ENCODE measurements at regions not wholly inside any gene's neighbourhood (a gene's known extent, or its start where the extent isn't known, plus 50 kb on each side); places are given as distances from the start of the nearest gene placed in this dataset.

DNA sequence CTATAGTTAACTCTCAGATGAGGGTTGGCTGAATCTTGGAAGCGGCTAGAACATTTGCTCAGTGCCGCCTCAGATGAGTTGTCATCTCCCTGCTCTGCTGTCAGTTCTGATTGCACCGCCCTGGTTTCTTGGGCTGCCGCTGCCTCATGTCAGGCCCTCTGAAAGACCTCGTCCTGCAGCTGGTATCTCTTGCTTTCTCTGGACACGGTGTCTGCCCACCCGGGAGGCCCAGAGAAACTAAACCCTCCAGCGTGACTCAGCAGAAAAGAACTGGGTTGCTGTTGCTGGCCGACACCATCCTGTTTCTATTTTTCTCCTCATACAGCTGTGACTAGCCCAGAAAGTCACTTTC lies 355.4 kb downstream of the CD83 start:
- H3K27ac ChIP-seq (ENCODE audit: low read length), result no peak overlapping the region
- H3K36me3 ChIP-seq (ENCODE audit: control insufficient read depth, insufficient read depth, low read length), result no peaks in the 10 kb centered on the region
- BruUV-seq (replicated peaks), result no TSS peak
- in situ Hi-C loops (cut with HindIII; ENCODE audit: low pct_unique_long_range_greater_than_20kb, low sequenced_read_pairs), result no loop called here
- H3K4me1 ChIP-seq (ENCODE audit: control insufficient read depth, insufficient read depth, low read length), result no peaks in the 10 kb centered on the region
- H3K9me3 ChIP-seq (ENCODE audit: control insufficient read depth, insufficient read depth, low read depth, low read length), result no peaks in the 10 kb centered on the region
- ChIA-PET CTCF (no interaction called here), POLR2A (interaction anchor here (0.6 kb wide), 1 partner anchor 29 kb away, joined by 7 read pairs; no protein-coding TSS in a partner anchor)
- H3K4me3 ChIP-seq (ENCODE audit: low read depth in 2 of 2, low read length in 2 of 2), result no peak overlapping the region
- intact Hi-C loops (cut with micrococcal nuclease; ENCODE audit: unreplicated experiment), result no loop called here
- TF ChIP-seq SIN3A (IDR thresholded peaks at IDR 0.05; ENCODE audit: borderline replicate concordance, insufficient read depth, low read depth, low read length) (no peak), TCF7L2 (IDR thresholded peaks at IDR 0.05; ENCODE audit: low read depth, low read length) (no peak), POLR2AphosphoS5 (IDR thresholded peaks at IDR 0.05; ENCODE audit: low read depth, low read length) (no peak)
- TF ChIP-seq, protein P1, sequence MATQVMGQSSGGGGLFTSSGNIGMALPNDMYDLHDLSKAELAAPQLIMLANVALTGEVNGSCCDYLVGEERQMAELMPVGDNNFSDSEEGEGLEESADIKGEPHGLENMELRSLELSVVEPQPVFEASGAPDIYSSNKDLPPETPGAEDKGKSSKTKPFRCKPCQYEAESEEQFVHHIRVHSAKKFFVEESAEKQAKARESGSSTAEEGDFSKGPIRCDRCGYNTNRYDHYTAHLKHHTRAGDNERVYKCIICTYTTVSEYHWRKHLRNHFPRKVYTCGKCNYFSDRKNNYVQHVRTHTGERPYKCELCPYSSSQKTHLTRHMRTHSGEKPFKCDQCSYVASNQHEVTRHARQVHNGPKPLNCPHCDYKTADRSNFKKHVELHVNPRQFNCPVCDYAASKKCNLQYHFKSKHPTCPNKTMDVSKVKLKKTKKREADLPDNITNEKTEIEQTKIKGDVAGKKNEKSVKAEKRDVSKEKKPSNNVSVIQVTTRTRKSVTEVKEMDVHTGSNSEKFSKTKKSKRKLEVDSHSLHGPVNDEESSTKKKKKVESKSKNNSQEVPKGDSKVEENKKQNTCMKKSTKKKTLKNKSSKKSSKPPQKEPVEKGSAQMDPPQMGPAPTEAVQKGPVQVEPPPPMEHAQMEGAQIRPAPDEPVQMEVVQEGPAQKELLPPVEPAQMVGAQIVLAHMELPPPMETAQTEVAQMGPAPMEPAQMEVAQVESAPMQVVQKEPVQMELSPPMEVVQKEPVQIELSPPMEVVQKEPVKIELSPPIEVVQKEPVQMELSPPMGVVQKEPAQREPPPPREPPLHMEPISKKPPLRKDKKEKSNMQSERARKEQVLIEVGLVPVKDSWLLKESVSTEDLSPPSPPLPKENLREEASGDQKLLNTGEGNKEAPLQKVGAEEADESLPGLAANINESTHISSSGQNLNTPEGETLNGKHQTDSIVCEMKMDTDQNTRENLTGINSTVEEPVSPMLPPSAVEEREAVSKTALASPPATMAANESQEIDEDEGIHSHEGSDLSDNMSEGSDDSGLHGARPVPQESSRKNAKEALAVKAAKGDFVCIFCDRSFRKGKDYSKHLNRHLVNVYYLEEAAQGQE (IDR thresholded peaks at IDR 0.05; ENCODE audit: insufficient read depth in 1 of 2, low read depth in 2 of 2, low read length in 1 of 2), result no peak
- TF ChIP-seq, protein P2, sequence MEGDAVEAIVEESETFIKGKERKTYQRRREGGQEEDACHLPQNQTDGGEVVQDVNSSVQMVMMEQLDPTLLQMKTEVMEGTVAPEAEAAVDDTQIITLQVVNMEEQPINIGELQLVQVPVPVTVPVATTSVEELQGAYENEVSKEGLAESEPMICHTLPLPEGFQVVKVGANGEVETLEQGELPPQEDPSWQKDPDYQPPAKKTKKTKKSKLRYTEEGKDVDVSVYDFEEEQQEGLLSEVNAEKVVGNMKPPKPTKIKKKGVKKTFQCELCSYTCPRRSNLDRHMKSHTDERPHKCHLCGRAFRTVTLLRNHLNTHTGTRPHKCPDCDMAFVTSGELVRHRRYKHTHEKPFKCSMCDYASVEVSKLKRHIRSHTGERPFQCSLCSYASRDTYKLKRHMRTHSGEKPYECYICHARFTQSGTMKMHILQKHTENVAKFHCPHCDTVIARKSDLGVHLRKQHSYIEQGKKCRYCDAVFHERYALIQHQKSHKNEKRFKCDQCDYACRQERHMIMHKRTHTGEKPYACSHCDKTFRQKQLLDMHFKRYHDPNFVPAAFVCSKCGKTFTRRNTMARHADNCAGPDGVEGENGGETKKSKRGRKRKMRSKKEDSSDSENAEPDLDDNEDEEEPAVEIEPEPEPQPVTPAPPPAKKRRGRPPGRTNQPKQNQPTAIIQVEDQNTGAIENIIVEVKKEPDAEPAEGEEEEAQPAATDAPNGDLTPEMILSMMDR (IDR thresholded peaks at IDR 0.05), result no peak
- no peak for DNase-seq (ENCODE audit: low read depth, low spot score)
- ATAC-seq, result no peak
- no peaks in the 10 kb centered on the region for H3K27me3 ChIP-seq (ENCODE audit: control insufficient read depth, insufficient read depth, low read length)

DNA sequence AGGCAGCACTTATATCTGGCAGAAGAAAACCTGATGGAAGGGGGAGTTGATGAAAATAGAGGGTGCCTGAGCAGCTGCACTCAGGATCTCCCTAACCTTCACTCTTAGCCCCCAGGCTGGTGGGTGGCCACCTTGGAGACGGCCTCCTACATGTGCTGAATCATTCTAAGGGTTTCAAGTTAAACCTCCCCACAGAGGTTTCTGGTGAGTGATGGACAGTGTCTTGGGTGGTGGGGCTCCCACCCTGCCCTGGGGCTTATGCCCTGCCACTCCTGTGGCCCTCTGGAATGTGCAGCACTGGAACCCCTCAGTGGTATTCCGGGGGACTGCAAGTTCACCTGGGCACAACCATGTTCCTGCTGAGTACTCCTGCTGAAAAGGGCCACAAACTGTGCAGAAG lies 357.2 kb downstream of the CD83 start:
- ATAC-seq (no peak), DNase-seq (ENCODE audit: low read depth, low spot score) (no peak)
- no peaks in the 10 kb centered on the region for H3K27me3 ChIP-seq (ENCODE audit: control insufficient read depth, insufficient read depth, low read length)
- ChIA-PET POLR2A (no interaction called here), CTCF (no interaction called here)
- H3K27ac ChIP-seq (ENCODE audit: low read length), result no peak overlapping the region
- no peaks in the 10 kb centered on the region for H3K9me3 ChIP-seq (ENCODE audit: control insufficient read depth, insufficient read depth, low read depth, low read length)
- TF ChIP-seq, protein P2 (IDR thresholded peaks at IDR 0.05), result no peak
- no peak for TF ChIP-seq SIN3A (IDR thresholded peaks at IDR 0.05; ENCODE audit: borderline replicate concordance, insufficient read depth, low read depth, low read length)
- no peak for TF ChIP-seq TCF7L2 (IDR thresholded peaks at IDR 0.05; ENCODE audit: low read depth, low read length)
- TF ChIP-seq POLR2AphosphoS5 (IDR thresholded peaks at IDR 0.05; ENCODE audit: low read depth, low read length), result no peak
- TF ChIP-seq, protein P1 (IDR thresholded peaks at IDR 0.05; ENCODE audit: insufficient read depth in 1 of 2, low read depth in 2 of 2, low read length in 1 of 2), result no peak
- H3K4me1 ChIP-seq (ENCODE audit: control insufficient read depth, insufficient read depth, low read length), result no peaks in the 10 kb centered on the region
- no peaks in the 10 kb centered on the region for H3K36me3 ChIP-seq (ENCODE audit: control insufficient read depth, insufficient read depth, low read length)
- in situ Hi-C loops (cut with HindIII; ENCODE audit: low pct_unique_long_range_greater_than_20kb, low sequenced_read_pairs), result no loop called here
- no TSS peak for BruUV-seq (replicated peaks)
- H3K4me3 ChIP-seq (ENCODE audit: low read depth in 2 of 2, low read length in 2 of 2), result no peak overlapping the region
- intact Hi-C loops (cut with micrococcal nuclease; ENCODE audit: unreplicated experiment), result no loop called here
